Skeletal muscle tissue (tissue), 3 donors: ENCODE measurements at regions not wholly inside any gene's neighbourhood (a gene's known extent, or its start where the extent isn't known, plus 50 kb on each side); places are given as distances from the start of the nearest gene placed in this dataset.
"Not testable (repeated sequence)": the region's sequence is repeated elsewhere in the genome, so short reads cannot be mapped to it uniquely, and the experiment has no call there.

Experiments
- H3K27ac ChIP-seq: one replicate; pipeline ENCODE4 v1.7.0; 2013; ENCODE audit warnings: mild to moderate bottlenecking, low read depth, low read length, inconsistent platforms
- H3K27me3 ChIP-seq, 3 donors: one replicate each; pipeline ENCODE4 v1.7.0; 2013; ENCODE audit warnings: low read length in 3 of 3; ENCODE audit not compliant: control insufficient read depth in 3 of 3, insufficient read depth in 3 of 3
- H3K36me3 ChIP-seq, 3 donors: one replicate each; pipeline ENCODE4 v1.7.0; 2013; ENCODE audit warnings: low read length in 3 of 3; ENCODE audit not compliant: control insufficient read depth in 3 of 3, insufficient read depth in 3 of 3
- H3K4me1 ChIP-seq, 3 donors: one replicate each; pipeline ENCODE4 v1.7.0; 2013; ENCODE audit warnings: low read length in 3 of 3, mild to moderate bottlenecking in 3 of 3; ENCODE audit not compliant: control insufficient read depth in 3 of 3, insufficient read depth in 3 of 3
- H3K4me3 ChIP-seq, 3 donors: one replicate each; pipeline ENCODE4 v1.7.0; 2013; ENCODE audit warnings: low read length in 3 of 3
- H3K9ac ChIP-seq, 3 donors: one replicate each; pipeline ENCODE4 v1.7.0; 2013; ENCODE audit warnings: low read length in 3 of 3, mild to moderate bottlenecking in 3 of 3, moderate library complexity in 2 of 3, low read depth in 1 of 3
- H3K9me3 ChIP-seq, 3 donors: one replicate each; pipeline ENCODE4 v1.7.0; 2013; ENCODE audit warnings: low read length in 3 of 3; ENCODE audit not compliant: control insufficient read depth in 3 of 3
- donor health status: Osteomylitis.

DNA sequence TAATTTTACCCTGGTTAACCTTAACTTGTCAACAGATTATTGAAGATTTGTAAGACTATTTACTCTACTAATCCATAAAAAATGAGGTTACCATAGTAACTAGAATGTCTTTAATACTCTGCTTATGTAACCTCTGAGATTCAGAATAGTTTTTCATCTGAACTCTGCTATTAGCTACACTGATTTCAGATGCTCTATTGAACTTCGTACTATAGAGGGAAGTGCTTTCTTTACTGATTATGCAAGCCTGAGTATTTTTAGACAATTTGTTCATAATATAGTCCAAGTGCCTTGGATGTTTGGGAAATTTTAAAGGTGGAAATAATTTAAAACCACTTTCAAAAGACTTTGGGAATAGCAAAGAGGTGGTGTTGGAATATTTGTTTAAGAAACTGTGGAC, 107.9 kb upstream of the GBE1 start:
- no peak overlapping the region for H3K27ac ChIP-seq
- H3K4me3 ChIP-seq: no peak overlapping the region
- no peaks in the 10 kb centered on the region for H3K27me3 ChIP-seq
- H3K36me3 ChIP-seq: no peaks in the 10 kb centered on the region
- H3K4me1 ChIP-seq: no peaks in the 10 kb centered on the region
- no peak overlapping the region for H3K9ac ChIP-seq
- no peaks in the 10 kb centered on the region for H3K9me3 ChIP-seq

DNA sequence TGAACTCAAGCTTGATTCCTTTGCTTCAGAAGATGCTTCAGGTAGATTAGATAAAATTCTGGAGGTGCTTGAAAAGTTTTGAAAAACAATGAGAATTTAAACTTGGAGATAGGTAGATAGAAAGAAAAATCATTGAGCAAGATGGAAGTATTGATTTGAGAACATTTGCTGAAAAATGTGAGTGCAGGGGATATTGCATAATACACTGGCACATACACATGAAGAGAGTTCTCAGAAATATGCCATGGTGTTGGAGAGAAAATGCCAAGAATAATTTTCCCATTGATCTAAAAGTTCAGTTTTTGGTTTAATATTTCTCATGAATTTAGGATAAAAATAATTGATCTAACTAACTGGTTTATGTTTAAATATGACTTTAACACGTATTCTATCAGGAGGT, 107.2 kb upstream of the GBE1 start:
- no peaks in the 10 kb centered on the region for H3K4me1 ChIP-seq
- H3K9me3 ChIP-seq: no peaks in the 10 kb centered on the region
- H3K27ac ChIP-seq: no peak overlapping the region
- H3K9ac ChIP-seq: no peak overlapping the region
- no peak overlapping the region for H3K4me3 ChIP-seq
- no peaks in the 10 kb centered on the region for H3K27me3 ChIP-seq
- H3K36me3 ChIP-seq: no peaks in the 10 kb centered on the region

DNA sequence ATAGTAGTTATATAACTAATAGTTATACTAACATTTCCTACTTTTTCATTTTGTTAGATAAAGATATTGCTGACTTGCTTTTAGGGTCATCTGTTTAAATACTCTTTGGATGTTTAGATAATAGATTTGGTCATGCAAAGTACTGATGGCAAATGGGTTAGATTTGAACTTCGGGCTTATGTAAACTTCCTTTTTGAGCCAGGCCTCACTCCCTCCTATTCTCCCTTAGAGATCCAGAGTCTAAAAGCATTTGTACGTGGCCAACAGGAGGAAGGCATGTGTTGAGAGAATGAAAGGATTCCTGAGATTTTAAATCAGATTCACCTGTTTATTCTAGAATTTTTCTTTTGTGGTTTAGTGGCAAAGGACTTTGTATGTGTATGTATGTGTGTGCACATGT, 106.4 kb upstream of the GBE1 start:
- Histone ChIP-seq H3K4me1 (no peaks in the 10 kb centered on the region), H3K9ac (no peak overlapping the region), H3K4me3 (no peak overlapping the region), H3K27ac (no peak overlapping the region), H3K36me3 (no peaks in the 10 kb centered on the region), H3K27me3 (no peaks in the 10 kb centered on the region), H3K9me3 (no peaks in the 10 kb centered on the region)

DNA sequence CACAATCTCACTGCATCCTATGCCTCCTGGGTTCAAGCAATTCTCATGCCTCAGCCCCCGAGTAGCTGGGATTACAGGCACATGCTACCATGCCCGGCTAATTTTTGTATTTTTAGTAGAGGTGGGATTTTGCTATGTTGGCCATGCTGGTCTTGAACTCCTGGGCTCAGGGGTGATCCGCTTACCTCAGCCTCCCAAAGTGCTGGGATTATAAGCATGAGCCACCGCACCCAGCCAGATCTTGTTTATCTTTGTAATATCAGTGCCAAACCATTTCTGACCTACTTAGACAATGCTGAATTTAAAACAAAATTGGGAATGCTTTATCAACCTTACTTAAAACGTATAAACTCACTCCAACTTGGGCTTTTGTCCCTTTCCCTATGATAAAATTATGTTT, 103.7 kb upstream of the GBE1 start:
- not testable (repeated sequence) for H3K36me3 ChIP-seq, H3K9ac ChIP-seq, H3K27me3 ChIP-seq, H3K9me3 ChIP-seq, H3K27ac ChIP-seq, H3K4me1 ChIP-seq, H3K4me3 ChIP-seq

DNA sequence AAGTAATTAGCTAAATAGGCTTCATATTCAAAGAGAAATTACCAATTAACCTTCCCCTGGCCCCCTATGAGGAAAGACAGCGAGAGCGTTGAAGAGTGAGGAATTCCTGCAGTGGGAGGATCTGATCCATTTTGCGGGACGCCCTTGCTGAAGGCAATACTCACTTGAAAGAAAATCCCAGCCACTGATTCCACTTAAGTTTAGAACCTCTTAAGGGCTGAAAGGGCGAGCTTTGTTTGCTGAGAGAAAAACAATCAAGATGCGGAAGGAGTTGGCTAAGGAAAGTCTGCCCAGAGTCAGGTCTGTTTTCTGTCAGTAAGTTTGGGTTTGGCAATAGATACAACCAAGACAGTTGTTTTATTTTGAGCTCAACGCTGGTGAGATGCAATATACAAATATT, 102.8 kb upstream of the GBE1 start:
- H3K9ac ChIP-seq: no peak overlapping the region
- no peak overlapping the region for H3K27ac ChIP-seq
- H3K27me3 ChIP-seq: no peaks in the 10 kb centered on the region
- H3K36me3 ChIP-seq: no peaks in the 10 kb centered on the region
- no peaks in the 10 kb centered on the region for H3K4me1 ChIP-seq
- H3K4me3 ChIP-seq: no peak overlapping the region
- no peaks in the 10 kb centered on the region for H3K9me3 ChIP-seq

- no peaks in the 10 kb centered on the region for H3K4me1 ChIP-seq
- no peaks in the 10 kb centered on the region for H3K9me3 ChIP-seq
- no peaks in the 10 kb centered on the region for H3K36me3 ChIP-seq
- H3K9ac ChIP-seq: no peak overlapping the region
- H3K4me3 ChIP-seq: no peak overlapping the region
- H3K27me3 ChIP-seq: no peaks in the 10 kb centered on the region
- no peak overlapping the region for H3K27ac ChIP-seq
These were observed 102.3 kb upstream of the GBE1 start for GRCh38 chr3:81863756-81864155.

DNA sequence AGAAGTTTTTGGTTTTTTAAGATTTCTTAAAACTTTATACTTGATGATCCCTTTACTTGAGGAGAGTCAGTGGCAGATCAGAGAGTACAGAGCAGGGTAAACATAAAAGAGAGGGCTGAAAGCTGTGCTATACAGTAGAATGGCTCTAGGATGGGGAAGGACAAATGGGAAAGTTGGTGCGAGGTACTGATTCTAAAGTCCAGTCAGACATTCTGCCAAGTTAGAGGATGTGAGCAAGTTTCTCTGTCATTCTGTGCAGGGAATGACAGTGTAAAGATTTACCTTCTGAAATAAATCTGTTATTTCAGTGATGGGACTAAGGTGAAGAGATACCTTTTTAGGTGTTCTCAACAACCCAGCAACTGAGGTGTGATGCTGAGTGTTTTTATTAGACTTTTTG, 100.1 kb upstream of the GBE1 start:
- Histone ChIP-seq H3K27me3 (no peaks in the 10 kb centered on the region), H3K9ac (no peak overlapping the region), H3K9me3 (no peaks in the 10 kb centered on the region), H3K4me1 (no peaks in the 10 kb centered on the region), H3K4me3 (no peak overlapping the region), H3K36me3 (no peaks in the 10 kb centered on the region), H3K27ac (no peak overlapping the region)

GRCh38 chr3:81859524-81859923, 98.1 kb upstream of the GBE1 start:
- H3K9me3 ChIP-seq: no peaks in the 10 kb centered on the region
- no peak overlapping the region for H3K9ac ChIP-seq
- no peaks in the 10 kb centered on the region for H3K36me3 ChIP-seq
- no peaks in the 10 kb centered on the region for H3K27me3 ChIP-seq
- H3K4me1 ChIP-seq: no peaks in the 10 kb centered on the region
- H3K27ac ChIP-seq: no peak overlapping the region
- no peak overlapping the region for H3K4me3 ChIP-seq

- Histone ChIP-seq H3K4me3 (no peak overlapping the region), H3K4me1 (no peaks in the 10 kb centered on the region), H3K36me3 (no peaks in the 10 kb centered on the region), H3K9ac (no peak overlapping the region), H3K27ac (no peak overlapping the region), H3K27me3 (no peaks in the 10 kb centered on the region), H3K9me3 (no peaks in the 10 kb centered on the region)
These were observed 92.0 kb upstream of the GBE1 start for GRCh38 chr3:81853431-81853830.

GRCh38 chr3:81851176-81851575, 89.7 kb upstream of the GBE1 start:
- H3K27me3 ChIP-seq: no peaks in the 10 kb centered on the region
- H3K9ac ChIP-seq: no peak overlapping the region
- H3K4me1 ChIP-seq: no peaks in the 10 kb centered on the region
- H3K36me3 ChIP-seq: no peaks in the 10 kb centered on the region
- no peak overlapping the region for H3K4me3 ChIP-seq
- no peak overlapping the region for H3K27ac ChIP-seq
- no peaks in the 10 kb centered on the region for H3K9me3 ChIP-seq

DNA sequence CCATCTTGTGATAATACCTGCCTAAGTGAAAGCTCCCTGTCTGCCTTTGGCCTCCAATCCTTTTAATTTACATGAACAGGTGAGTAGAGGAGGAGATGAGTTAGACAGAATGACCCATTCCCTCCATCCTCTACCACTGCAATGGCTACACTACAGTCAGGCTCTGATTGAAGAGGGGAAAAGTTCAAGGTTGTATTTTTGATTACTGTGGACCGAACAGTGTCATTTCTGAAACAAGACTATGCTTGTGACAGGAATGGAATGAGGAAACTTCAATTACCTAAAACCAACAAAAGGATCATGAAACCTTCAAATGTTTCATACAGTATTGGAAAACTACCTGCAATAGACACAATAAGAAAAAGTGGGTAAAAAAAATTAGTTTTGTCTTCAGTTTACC, 85.5 kb upstream of the GBE1 start:
- Histone ChIP-seq H3K27me3 (no peaks in the 10 kb centered on the region), H3K36me3 (no peaks in the 10 kb centered on the region), H3K9me3 (no peaks in the 10 kb centered on the region), H3K4me1 (no peaks in the 10 kb centered on the region), H3K9ac (no peak overlapping the region), H3K27ac (no peak overlapping the region), H3K4me3 (no peak overlapping the region)
